ENCODE measurements at regions not wholly inside any gene's neighbourhood (a gene's known extent, or its start where the extent isn't known, plus 50 kb on each side); places are given as distances from the start of the nearest gene placed in this dataset.
"Not testable (repeated sequence)": the region's sequence is repeated elsewhere in the genome, so short reads cannot be mapped to it uniquely, and the experiment has no call there.

- 13% methylated on average over 35 of the region's 35 CpGs for WGBS
- not testable (repeated sequence) for H3K9ac ChIP-seq (ENCODE audit: low read depth in 1 of 2, low read length in 2 of 2); H3K27me3 ChIP-seq (ENCODE audit: control insufficient read depth in 4 of 4, insufficient read depth in 4 of 4, low read length in 3 of 4); H3K27ac ChIP-seq (ENCODE audit: low read depth in 1 of 2, low read length in 2 of 2); H3K9me3 ChIP-seq (ENCODE audit: control insufficient read depth in 4 of 4, low read length in 3 of 4); H3K36me3 ChIP-seq (ENCODE audit: control insufficient read depth in 4 of 4, insufficient read depth in 3 of 4, low read depth in 1 of 4, low read length in 3 of 4); H3K4me1 ChIP-seq (ENCODE audit: control insufficient read depth in 4 of 4, insufficient read depth in 4 of 4, low read length in 3 of 4); H3K4me3 ChIP-seq (ENCODE audit: low read depth in 1 of 3, low read length in 3 of 3)
- DNase-seq (ENCODE audit: low spot score): peak; percentile 41
Observed at GRCh38 chr9:62798884-62799850, 1609.3 kb downstream of the SPATA31A7 start.

DNA sequence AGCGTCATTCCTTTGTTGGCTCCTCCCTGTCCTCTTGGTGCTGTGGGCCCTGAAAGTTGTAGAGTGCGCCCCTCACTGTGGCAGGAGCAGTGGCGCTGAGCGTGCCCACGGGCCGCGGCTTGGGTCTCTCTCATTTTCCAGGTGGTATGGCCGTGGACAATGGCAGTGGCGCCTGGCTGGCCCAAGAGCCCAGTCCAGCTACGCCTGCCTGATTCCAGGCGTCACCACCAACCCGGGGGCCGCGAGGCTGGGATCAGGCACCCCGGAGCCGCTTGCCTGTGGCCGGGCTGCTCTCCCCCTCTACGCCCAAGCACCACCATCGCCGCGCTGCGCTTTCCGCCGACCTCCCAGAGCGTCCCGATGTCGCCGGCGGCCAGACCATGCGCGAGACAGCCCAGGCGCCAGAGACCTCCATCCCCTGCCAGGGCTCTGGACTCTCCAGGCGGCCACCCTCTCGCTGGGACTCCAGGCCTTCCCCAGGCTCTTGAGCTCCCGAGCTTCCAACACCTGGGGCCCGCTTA lies 1610.1 kb downstream of the SPATA31A7 start:
- H3K4me1 ChIP-seq (ENCODE audit: control insufficient read depth in 4 of 4, insufficient read depth in 4 of 4, low read length in 3 of 4); H3K9ac ChIP-seq (ENCODE audit: low read depth in 1 of 2, low read length in 2 of 2); H3K27me3 ChIP-seq (ENCODE audit: control insufficient read depth in 4 of 4, insufficient read depth in 4 of 4, low read length in 3 of 4); H3K4me3 ChIP-seq (ENCODE audit: low read depth in 1 of 3, low read length in 3 of 3); H3K36me3 ChIP-seq (ENCODE audit: control insufficient read depth in 4 of 4, insufficient read depth in 3 of 4, low read depth in 1 of 4, low read length in 3 of 4); H3K27ac ChIP-seq (ENCODE audit: low read depth in 1 of 2, low read length in 2 of 2); H3K9me3 ChIP-seq (ENCODE audit: control insufficient read depth in 4 of 4, low read length in 3 of 4): not testable (repeated sequence)
- DNase-seq (ENCODE audit: low spot score): peak; percentile 44
- WGBS: 13% methylated on average over 36 of the region's 36 CpGs

DNA sequence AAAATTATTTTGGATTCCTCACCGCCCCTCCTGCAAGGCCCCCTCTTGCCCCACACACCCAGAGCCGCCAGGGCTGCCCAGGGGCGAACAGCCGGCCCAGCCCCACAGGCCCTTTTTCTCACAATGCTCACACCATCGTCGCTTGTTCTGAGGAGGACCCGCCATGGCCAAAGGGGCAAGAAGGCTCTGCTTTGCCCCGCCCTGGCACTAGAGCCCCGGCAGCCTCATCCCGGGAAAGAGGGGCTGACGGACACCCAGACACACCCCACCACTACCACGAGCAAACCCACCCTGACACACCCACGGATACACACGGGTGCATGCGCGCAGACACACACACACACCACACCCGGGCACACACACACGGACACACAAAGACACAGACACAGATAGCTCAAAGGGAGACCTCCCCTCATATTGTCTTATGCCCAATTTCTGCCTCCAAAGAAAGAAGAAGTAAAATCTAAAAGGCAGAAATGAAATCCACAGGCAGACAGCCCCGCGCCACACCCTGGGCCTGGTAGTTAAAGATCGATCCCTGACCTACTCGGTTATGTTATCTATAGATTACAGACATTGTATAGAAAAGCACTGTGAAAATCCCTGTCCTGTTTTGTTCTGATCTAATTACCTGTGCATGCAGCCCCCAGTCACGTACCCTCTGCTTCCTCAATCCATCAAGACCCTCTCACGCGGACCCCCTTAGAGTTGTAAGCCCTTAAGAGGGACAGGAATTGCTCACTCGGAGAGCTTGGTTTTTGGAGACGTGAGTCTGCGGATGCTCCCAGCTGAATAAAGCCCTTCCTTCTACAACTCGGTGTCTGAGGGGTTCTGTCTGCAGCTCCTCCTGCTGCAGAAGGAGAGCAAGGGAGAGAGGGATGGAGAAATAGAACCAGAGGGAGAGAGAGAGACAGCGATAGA lies 1610.9 kb downstream of the SPATA31A7 start:
- H3K27ac ChIP-seq (ENCODE audit: low read depth in 1 of 2, low read length in 2 of 2); H3K4me1 ChIP-seq (ENCODE audit: control insufficient read depth in 4 of 4, insufficient read depth in 4 of 4, low read length in 3 of 4); H3K9me3 ChIP-seq (ENCODE audit: control insufficient read depth in 4 of 4, low read length in 3 of 4); H3K36me3 ChIP-seq (ENCODE audit: control insufficient read depth in 4 of 4, insufficient read depth in 3 of 4, low read depth in 1 of 4, low read length in 3 of 4); H3K27me3 ChIP-seq (ENCODE audit: control insufficient read depth in 4 of 4, insufficient read depth in 4 of 4, low read length in 3 of 4); H3K9ac ChIP-seq (ENCODE audit: low read depth in 1 of 2, low read length in 2 of 2); H3K4me3 ChIP-seq (ENCODE audit: low read depth in 1 of 3, low read length in 3 of 3): not testable (repeated sequence)
- peak; percentile 40 for DNase-seq (ENCODE audit: low spot score)
- WGBS: 16% methylated on average over 29 of the region's 30 CpGs

- H3K4me3 ChIP-seq (ENCODE audit: low read depth in 1 of 3, low read length in 3 of 3): peak overlapping the region in 1 of 3 donors; percentile 53
- H3K4me1 ChIP-seq (ENCODE audit: control insufficient read depth in 4 of 4, insufficient read depth in 4 of 4, low read length in 3 of 4); H3K27me3 ChIP-seq (ENCODE audit: control insufficient read depth in 4 of 4, insufficient read depth in 4 of 4, low read length in 3 of 4); H3K9ac ChIP-seq (ENCODE audit: low read depth in 1 of 2, low read length in 2 of 2); H3K9me3 ChIP-seq (ENCODE audit: control insufficient read depth in 4 of 4, low read length in 3 of 4); H3K27ac ChIP-seq (ENCODE audit: low read depth in 1 of 2, low read length in 2 of 2); H3K36me3 ChIP-seq (ENCODE audit: control insufficient read depth in 4 of 4, insufficient read depth in 3 of 4, low read depth in 1 of 4, low read length in 3 of 4): not testable (repeated sequence)
- DNase-seq (ENCODE audit: low spot score): peak; percentile 34
- 17% methylated on average over 15 of the region's 15 CpGs for WGBS
Observed at GRCh38 chr9:62801372-62801811, 1611.6 kb downstream of the SPATA31A7 start.

DNA sequence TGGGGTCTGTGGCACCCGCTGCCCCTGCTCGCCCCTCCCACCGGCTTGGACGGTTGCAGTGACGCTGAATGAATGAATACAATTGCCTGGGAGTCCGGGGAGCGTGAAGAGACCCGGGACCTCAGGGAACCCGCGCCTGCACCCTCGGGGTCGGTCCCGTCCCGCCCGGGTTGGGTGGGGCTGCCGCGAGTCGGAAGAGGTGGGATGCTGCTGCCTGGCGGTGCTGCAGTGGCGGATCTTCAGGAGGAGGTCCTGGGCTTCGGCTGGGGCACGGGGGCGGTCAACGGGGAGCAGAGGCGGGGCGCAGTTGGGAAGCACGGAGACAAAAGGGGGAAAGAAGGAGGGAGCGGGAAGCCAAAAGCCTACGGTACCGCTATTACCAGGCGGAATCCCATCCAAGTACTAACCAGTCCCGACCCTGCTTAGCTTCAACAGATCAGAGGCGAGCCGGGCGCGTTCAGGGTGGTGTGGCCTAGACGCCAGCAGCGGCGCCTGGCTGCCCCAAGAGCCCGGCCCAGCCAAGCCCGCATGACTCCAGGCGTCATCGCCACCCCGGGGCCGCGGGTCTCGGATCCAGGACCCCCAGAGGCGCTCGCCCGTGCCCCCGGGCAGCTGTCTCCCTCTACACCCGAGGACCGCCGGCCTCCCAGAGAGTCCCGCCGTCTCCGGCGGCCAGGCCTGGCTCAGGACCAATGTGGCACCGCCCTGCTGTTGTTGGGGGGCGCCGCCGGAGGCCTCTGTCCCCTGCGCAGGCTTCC lies 1612.3 kb downstream of the SPATA31A7 start:
- H3K27me3 ChIP-seq (ENCODE audit: control insufficient read depth in 4 of 4, insufficient read depth in 4 of 4, low read length in 3 of 4); H3K9ac ChIP-seq (ENCODE audit: low read depth in 1 of 2, low read length in 2 of 2); H3K36me3 ChIP-seq (ENCODE audit: control insufficient read depth in 4 of 4, insufficient read depth in 3 of 4, low read depth in 1 of 4, low read length in 3 of 4); H3K9me3 ChIP-seq (ENCODE audit: control insufficient read depth in 4 of 4, low read length in 3 of 4); H3K4me1 ChIP-seq (ENCODE audit: control insufficient read depth in 4 of 4, insufficient read depth in 4 of 4, low read length in 3 of 4): not testable (repeated sequence)
- 5% methylated on average over 63 of the region's 63 CpGs for whole genome bisulfite sequencing
- peak overlapping the region in 2 of 3 donors; percentile 26 to 53 for H3K4me3 ChIP-seq (ENCODE audit: low read depth in 1 of 3, low read length in 3 of 3)
- DNase-seq (ENCODE audit: low spot score): peak; percentile 84
- peak overlapping the region in 1 of 2 donors; percentile 54 for H3K27ac ChIP-seq (ENCODE audit: low read depth in 1 of 2, low read length in 2 of 2)

GRCh38 chr9:62802719-62803079 lies 1612.9 kb downstream of the SPATA31A7 start:
- 18% methylated on average over 9 of the region's 9 CpGs for whole genome bisulfite sequencing
- H3K27me3 ChIP-seq (ENCODE audit: control insufficient read depth in 4 of 4, insufficient read depth in 4 of 4, low read length in 3 of 4); H3K36me3 ChIP-seq (ENCODE audit: control insufficient read depth in 4 of 4, insufficient read depth in 3 of 4, low read depth in 1 of 4, low read length in 3 of 4); H3K9me3 ChIP-seq (ENCODE audit: control insufficient read depth in 4 of 4, low read length in 3 of 4); H3K27ac ChIP-seq (ENCODE audit: low read depth in 1 of 2, low read length in 2 of 2); H3K9ac ChIP-seq (ENCODE audit: low read depth in 1 of 2, low read length in 2 of 2); DNase-seq (ENCODE audit: low spot score); H3K4me1 ChIP-seq (ENCODE audit: control insufficient read depth in 4 of 4, insufficient read depth in 4 of 4, low read length in 3 of 4): not testable (repeated sequence)
- H3K4me3 ChIP-seq (ENCODE audit: low read depth in 1 of 3, low read length in 3 of 3): peak overlapping the region in 1 of 3 donors; percentile 53

- not testable (repeated sequence) for DNase-seq (ENCODE audit: low spot score); H3K27ac ChIP-seq (ENCODE audit: low read depth in 1 of 2, low read length in 2 of 2); H3K4me3 ChIP-seq (ENCODE audit: low read depth in 1 of 3, low read length in 3 of 3); H3K9me3 ChIP-seq (ENCODE audit: control insufficient read depth in 4 of 4, low read length in 3 of 4); H3K4me1 ChIP-seq (ENCODE audit: control insufficient read depth in 4 of 4, insufficient read depth in 4 of 4, low read length in 3 of 4); H3K9ac ChIP-seq (ENCODE audit: low read depth in 1 of 2, low read length in 2 of 2); H3K36me3 ChIP-seq (ENCODE audit: control insufficient read depth in 4 of 4, insufficient read depth in 3 of 4, low read depth in 1 of 4, low read length in 3 of 4); H3K27me3 ChIP-seq (ENCODE audit: control insufficient read depth in 4 of 4, insufficient read depth in 4 of 4, low read length in 3 of 4)
- 53% methylated on average over 2 of the region's 2 CpGs for WGBS
Observed at GRCh38 chr9:62803099-62803498, 1613.3 kb downstream of the SPATA31A7 start.
